ENCODE measurements at regions not wholly inside any gene's neighbourhood (a gene's known extent, or its start where the extent isn't known, plus 50 kb on each side); places are given as distances from the start of the nearest gene placed in this dataset.

- no peak for TF ChIP-seq CTCF (IDR thresholded peaks at IDR 0.05)
- no peak for TF ChIP-seq POLR2A (IDR thresholded peaks at IDR 0.05)
Measured at GRCh38 chr7:47083476-47084250, 498.2 kb downstream of the TNS3 start.
